K562 (cell line): ENCODE measurements at regions not wholly inside any gene's neighbourhood (a gene's known extent, or its start where the extent isn't known, plus 50 kb on each side); places are given as distances from the start of the nearest gene placed in this dataset.

Source experiments
- MCM2 ChIP-seq: fragments of 450-650 bp; IDR thresholded peaks from 2 replicates; pipeline ENCODE4 v1.6.1; 2017; ENCODE audit warnings: low read depth, mild to moderate bottlenecking
- PTBP1 ChIP-seq: fragments of 200-400 bp; formaldehyde crosslinking; IDR thresholded peaks from 2 replicates; pipeline ENCODE4 v1.6.1; 2017; ENCODE audit warnings: low read depth, low read length
- ZFPM2 ChIP-seq: fragments of 250-450 bp; sonication (Bioruptor Pico); IDR thresholded peaks from 2 replicates; pipeline ENCODE4 v1.5.1; 2022; ENCODE audit warnings: mild to moderate bottlenecking
- TF ChIP-seq, protein P1 (sequence below): fragments of 250-450 bp; sonication (Bioruptor Pico); IDR thresholded peaks from 2 replicates; pipeline ENCODE4 v1.8.0; 2021; ENCODE audit warnings: borderline replicate concordance, mild to moderate bottlenecking, moderate library complexity; ENCODE audit not compliant: poor library complexity, severe bottlenecking
- TF ChIP-seq, protein P2 (sequence below), 2 experiments: fragments of 450-650 bp in 1 of 2; sonication (generic) in 1 of 2; formaldehyde crosslinking in 1 of 2; IDR thresholded peaks; 2 replicates each; pipeline versions ENCODE4 v1.7.1 to v1.9.0; 2016 to 2022; ENCODE audit warnings: inconsistent platforms in 1 of 2, mild to moderate bottlenecking in 1 of 2, missing genetic modification reagents in 1 of 2
- TF ChIP-seq, protein P3 (sequence below), 2 experiments: IDR thresholded peaks in 1 of 2; conservative IDR thresholded peaks in 1 of 2; 2 replicates each; pipeline ENCODE4 v1.6.1; 2016; ENCODE audit warnings: low read depth in 2 of 2, mild to moderate bottlenecking in 1 of 2, missing compliant biosample characterization in 1 of 2, missing genetic modification characterization in 1 of 2, moderate library complexity in 1 of 2

DNA sequence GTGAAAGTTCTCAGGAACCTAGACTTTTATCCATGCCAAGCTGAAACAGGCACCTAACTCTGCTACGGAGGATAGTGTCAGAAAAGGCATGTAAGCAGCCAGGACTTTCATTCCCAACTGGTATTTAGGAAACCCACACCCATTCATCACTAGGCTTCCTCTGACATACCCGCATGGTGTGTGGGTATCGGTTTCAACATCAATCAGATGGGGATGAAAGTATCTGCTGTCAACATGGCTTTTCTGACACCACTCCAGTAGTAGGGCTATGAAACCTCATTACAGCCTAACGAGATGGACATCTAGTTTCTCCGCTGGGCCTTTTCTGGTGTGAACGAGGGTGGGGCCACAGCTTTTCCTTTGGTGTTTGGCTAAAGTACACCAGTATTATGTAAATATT is 1178.3 kb downstream of the CDH11 start (continued):
- TF ChIP-seq, protein P1, sequence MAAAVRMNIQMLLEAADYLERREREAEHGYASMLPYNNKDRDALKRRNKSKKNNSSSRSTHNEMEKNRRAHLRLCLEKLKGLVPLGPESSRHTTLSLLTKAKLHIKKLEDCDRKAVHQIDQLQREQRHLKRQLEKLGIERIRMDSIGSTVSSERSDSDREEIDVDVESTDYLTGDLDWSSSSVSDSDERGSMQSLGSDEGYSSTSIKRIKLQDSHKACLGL (CRISPR knock-in tag) = no peak
- TF ChIP-seq, protein P2, sequence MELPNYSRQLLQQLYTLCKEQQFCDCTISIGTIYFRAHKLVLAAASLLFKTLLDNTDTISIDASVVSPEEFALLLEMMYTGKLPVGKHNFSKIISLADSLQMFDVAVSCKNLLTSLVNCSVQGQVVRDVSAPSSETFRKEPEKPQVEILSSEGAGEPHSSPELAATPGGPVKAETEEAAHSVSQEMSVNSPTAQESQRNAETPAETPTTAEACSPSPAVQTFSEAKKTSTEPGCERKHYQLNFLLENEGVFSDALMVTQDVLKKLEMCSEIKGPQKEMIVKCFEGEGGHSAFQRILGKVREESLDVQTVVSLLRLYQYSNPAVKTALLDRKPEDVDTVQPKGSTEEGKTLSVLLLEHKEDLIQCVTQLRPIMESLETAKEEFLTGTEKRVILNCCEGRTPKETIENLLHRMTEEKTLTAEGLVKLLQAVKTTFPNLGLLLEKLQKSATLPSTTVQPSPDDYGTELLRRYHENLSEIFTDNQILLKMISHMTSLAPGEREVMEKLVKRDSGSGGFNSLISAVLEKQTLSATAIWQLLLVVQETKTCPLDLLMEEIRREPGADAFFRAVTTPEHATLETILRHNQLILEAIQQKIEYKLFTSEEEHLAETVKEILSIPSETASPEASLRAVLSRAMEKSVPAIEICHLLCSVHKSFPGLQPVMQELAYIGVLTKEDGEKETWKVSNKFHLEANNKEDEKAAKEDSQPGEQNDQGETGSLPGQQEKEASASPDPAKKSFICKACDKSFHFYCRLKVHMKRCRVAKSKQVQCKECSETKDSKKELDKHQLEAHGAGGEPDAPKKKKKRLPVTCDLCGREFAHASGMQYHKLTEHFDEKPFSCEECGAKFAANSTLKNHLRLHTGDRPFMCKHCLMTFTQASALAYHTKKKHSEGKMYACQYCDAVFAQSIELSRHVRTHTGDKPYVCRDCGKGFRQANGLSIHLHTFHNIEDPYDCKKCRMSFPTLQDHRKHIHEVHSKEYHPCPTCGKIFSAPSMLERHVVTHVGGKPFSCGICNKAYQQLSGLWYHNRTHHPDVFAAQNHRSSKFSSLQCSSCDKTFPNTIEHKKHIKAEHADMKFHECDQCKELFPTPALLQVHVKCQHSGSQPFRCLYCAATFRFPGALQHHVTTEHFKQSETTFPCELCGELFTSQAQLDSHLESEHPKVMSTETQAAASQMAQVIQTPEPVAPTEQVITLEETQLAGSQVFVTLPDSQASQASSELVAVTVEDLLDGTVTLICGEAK (IDR thresholded peaks at IDR 0.05) = no peak
- TF ChIP-seq, protein P2 (CRISPR knock-in tag; IDR thresholded peaks at IDR 0.05) = no peak
- TF ChIP-seq MCM2 = no peak
- TF ChIP-seq, protein P3, sequence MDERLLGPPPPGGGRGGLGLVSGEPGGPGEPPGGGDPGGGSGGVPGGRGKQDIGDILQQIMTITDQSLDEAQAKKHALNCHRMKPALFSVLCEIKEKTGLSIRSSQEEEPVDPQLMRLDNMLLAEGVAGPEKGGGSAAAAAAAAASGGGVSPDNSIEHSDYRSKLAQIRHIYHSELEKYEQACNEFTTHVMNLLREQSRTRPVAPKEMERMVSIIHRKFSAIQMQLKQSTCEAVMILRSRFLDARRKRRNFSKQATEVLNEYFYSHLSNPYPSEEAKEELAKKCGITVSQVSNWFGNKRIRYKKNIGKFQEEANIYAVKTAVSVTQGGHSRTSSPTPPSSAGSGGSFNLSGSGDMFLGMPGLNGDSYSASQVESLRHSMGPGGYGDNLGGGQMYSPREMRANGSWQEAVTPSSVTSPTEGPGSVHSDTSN (CRISPR knock-in tag; IDR thresholded peaks at IDR 0.05; ENCODE audit: low read depth) = no peak
- TF ChIP-seq, protein P3 (tag; conservative IDR thresholded peaks at IDR 0.05; ENCODE audit: low read depth) = no peak
- TF ChIP-seq PTBP1 = no peak
- TF ChIP-seq ZFPM2 (CRISPR knock-in tag) = no peak
